ENCODE measurements at regions not wholly inside any gene's neighbourhood (a gene's known extent, or its start where the extent isn't known, plus 50 kb on each side); places are given as distances from the start of the nearest gene placed in this dataset.

DNA sequence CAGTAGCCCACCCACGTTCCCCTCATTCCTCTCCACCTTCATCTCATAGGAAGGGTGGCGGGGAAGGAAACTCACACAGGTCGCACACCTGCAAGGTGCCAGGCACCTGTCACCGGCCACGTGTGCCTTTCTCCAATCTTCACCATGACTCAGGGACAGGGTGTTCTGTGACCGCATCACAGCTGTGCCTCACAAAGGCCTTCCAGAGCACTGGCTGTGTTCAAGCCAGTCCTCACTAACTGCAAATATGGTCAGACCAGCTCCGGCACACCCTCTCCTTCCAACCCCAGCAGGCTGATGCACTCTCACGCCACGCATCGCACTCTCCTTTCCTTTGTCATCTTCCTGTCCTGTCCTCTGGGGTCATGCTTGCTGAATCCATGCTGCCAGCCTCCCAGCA is 415.9 kb downstream of the IRS2 start:
- TF ChIP-seq EZH2phosphoT487 (IDR thresholded peaks at IDR 0.05; ENCODE audit: insufficient read depth, low read depth) = no peak
- TF ChIP-seq EZH2 (IDR thresholded peaks at IDR 0.05; ENCODE audit: insufficient read depth, poor library complexity, severe bottlenecking) = no peak
